PFSK-1 (cell line): ENCODE measurements at regions not wholly inside any gene's neighbourhood (a gene's known extent, or its start where the extent isn't known, plus 50 kb on each side); places are given as distances from the start of the nearest gene placed in this dataset.

ENCODE experiments used
- FOXP2 ChIP-seq: optimal IDR thresholded peaks from 2 replicates; pipeline ENCODE3; 2011; ENCODE audit warnings: borderline replicate concordance, control low read depth, inconsistent platforms; ENCODE audit not compliant: insufficient read depth; ENCODE audit errors: extremely low read length, extremely low read depth
- POLR2AphosphoS5 ChIP-seq: IDR thresholded peaks from 2 replicates; pipeline ENCODE4 v1.6.1; 2012; ENCODE audit warnings: low read depth, mild to moderate bottlenecking, control low read depth, low read length, moderate library complexity
- REST ChIP-seq, 2 experiments: IDR thresholded peaks; 2 replicates each; pipeline versions ENCODE4 v1.6.1 to v1.8.0; 2011 to 2012; ENCODE audit warnings: low read depth in 2 of 2, low read length in 2 of 2, control low read depth in 1 of 2, inconsistent platforms in 1 of 2, mild to moderate bottlenecking in 1 of 2, moderate library complexity in 1 of 2; ENCODE audit not compliant: insufficient read depth in 1 of 2
- SIN3A ChIP-seq: IDR thresholded peaks from 2 replicates; pipeline ENCODE4 v1.6.1; 2012; ENCODE audit warnings: mild to moderate bottlenecking, low read length, moderate library complexity, borderline replicate concordance; ENCODE audit not compliant: insufficient read depth
- TAF1 ChIP-seq: IDR thresholded peaks from 2 replicates; pipeline ENCODE4 v1.6.1; 2012; ENCODE audit warnings: low read length, control low read depth, borderline replicate concordance; ENCODE audit not compliant: insufficient read depth

- TF ChIP-seq SIN3A (no peak), FOXP2 (no peak)
Observed at GRCh38 chr5:133866160-133866902, 102.1 kb downstream of the C5orf15 start.

- TF ChIP-seq TAF1 (no peak), FOXP2 (no peak), POLR2AphosphoS5 (no peak), SIN3A (no peak), REST (IDR thresholded peaks at IDR 0.05; ENCODE audit: insufficient read depth in 1 of 2, low read depth in 2 of 2, low read length in 2 of 2) (no peak)
Observed at GRCh38 chr5:133865113-133865512, 103.3 kb downstream of the C5orf15 start.

- TF ChIP-seq POLR2AphosphoS5 (no peak), TAF1 (no peak), SIN3A (no peak), REST (IDR thresholded peaks at IDR 0.05; ENCODE audit: insufficient read depth in 1 of 2, low read depth in 2 of 2, low read length in 2 of 2) (no peak), FOXP2 (no peak)
Observed at GRCh38 chr5:133864711-133865110, 103.7 kb downstream of the C5orf15 start.

- TF ChIP-seq POLR2AphosphoS5 (no peak), SIN3A (no peak), REST (IDR thresholded peaks at IDR 0.05; ENCODE audit: insufficient read depth in 1 of 2, low read depth in 2 of 2, low read length in 2 of 2) (no peak), TAF1 (no peak), FOXP2 (no peak)
Observed at GRCh38 chr5:133863857-133864585, 104.4 kb downstream of the C5orf15 start.

GRCh38 chr5:133861161-133861737, 107.2 kb downstream of the C5orf15 start:
- TF ChIP-seq SIN3A (no peak), TAF1 (no peak), FOXP2 (no peak), REST (IDR thresholded peaks at IDR 0.05; ENCODE audit: insufficient read depth in 1 of 2, low read depth in 2 of 2, low read length in 2 of 2) (no peak), POLR2AphosphoS5 (no peak)
